Ascending aorta (tissue), 2 donors: ENCODE measurements at regions not wholly inside any gene's neighbourhood (a gene's known extent, or its start where the extent isn't known, plus 50 kb on each side); places are given as distances from the start of the nearest gene placed in this dataset.
"Not testable (repeated sequence)": the region's sequence is repeated elsewhere in the genome, so short reads cannot be mapped to it uniquely, and the experiment has no call there.

Experiments
- DNase-seq, 2 donors: peaks; one replicate each; pipeline ENCODE4 v3.0.0-alpha.2; 2019; ENCODE audit warnings: low spot score in 2 of 2
- H3K27ac ChIP-seq, 2 donors: fragments of 200-600 bp; sonication (generic); one replicate each; pipeline ENCODE4 v1.5.1; 2016 to 2017; ENCODE audit warnings: mild to moderate bottlenecking in 1 of 2
- H3K27me3 ChIP-seq: fragments of 200-600 bp; sonication (generic); one replicate; pipeline ENCODE4 v1.5.1; 2017
- H3K36me3 ChIP-seq, 2 donors: fragments of 200-600 bp; sonication (generic); one replicate each; pipeline ENCODE4 v1.5.1; 2016
- H3K4me1 ChIP-seq, 2 donors: fragments of 200-600 bp; sonication (generic); one replicate each; pipeline ENCODE4 v1.5.1; 2016 to 2017; ENCODE audit warnings: mild to moderate bottlenecking in 1 of 2
- H3K4me3 ChIP-seq, 2 donors: fragments of 200-600 bp; sonication (generic); one replicate each; pipeline ENCODE4 v1.5.1; 2016 to 2017; ENCODE audit warnings: mild to moderate bottlenecking in 1 of 2
- H3K9me3 ChIP-seq, 2 donors: fragments of 200-600 bp; sonication (generic); one replicate each; pipeline ENCODE4 v1.5.1; 2016
- intact Hi-C: fragments of 100-400 bp; cut with DNase I; formaldehyde crosslinking; loops from one replicate; pipeline ENCODE4 v1.15.1; 2023
- TF ChIP-seq, protein P1 (sequence below), 3 experiments: fragments of 200-600 bp in 2 of 3; fragments of 450-650 bp in 1 of 3; sonication (generic) in 2 of 3; IDR thresholded peaks; one replicate each; pipeline ENCODE4 v1.5.1; 2016 to 2019; ENCODE audit warnings: antibody characterized with exemption in 3 of 3, mild to moderate bottlenecking in 1 of 3, moderate library complexity in 1 of 3

DNA sequence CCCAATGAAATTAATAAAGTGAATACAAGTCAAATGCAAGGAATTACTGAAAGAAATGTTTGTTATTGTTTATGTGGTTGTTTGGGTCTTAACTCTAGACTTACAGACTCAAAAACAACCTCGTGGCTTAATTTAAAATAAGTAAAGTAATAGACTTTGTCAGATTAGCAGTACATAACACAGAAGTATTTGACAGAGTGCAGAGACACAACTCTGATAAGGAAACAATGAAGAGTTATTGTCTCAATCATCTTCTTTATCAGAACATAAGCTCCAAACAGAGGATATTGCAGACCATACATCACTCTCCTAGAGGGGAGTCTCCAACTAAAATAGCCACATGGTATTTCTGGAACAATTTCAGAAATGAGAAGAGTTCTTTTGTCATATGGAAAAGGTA is 487.7 kb upstream of the HS3ST5 start:
- intact Hi-C loops, result no loop called here
- Histone ChIP-seq H3K4me3 (no peak overlapping the region), H3K9me3 (no peaks in the 10 kb centered on the region), H3K27ac (no peak overlapping the region), H3K36me3 (no peaks in the 10 kb centered on the region), H3K27me3 (no peaks in the 10 kb centered on the region), H3K4me1 (no peaks in the 10 kb centered on the region)
- DNase-seq, result no peak
- TF ChIP-seq, protein P1, sequence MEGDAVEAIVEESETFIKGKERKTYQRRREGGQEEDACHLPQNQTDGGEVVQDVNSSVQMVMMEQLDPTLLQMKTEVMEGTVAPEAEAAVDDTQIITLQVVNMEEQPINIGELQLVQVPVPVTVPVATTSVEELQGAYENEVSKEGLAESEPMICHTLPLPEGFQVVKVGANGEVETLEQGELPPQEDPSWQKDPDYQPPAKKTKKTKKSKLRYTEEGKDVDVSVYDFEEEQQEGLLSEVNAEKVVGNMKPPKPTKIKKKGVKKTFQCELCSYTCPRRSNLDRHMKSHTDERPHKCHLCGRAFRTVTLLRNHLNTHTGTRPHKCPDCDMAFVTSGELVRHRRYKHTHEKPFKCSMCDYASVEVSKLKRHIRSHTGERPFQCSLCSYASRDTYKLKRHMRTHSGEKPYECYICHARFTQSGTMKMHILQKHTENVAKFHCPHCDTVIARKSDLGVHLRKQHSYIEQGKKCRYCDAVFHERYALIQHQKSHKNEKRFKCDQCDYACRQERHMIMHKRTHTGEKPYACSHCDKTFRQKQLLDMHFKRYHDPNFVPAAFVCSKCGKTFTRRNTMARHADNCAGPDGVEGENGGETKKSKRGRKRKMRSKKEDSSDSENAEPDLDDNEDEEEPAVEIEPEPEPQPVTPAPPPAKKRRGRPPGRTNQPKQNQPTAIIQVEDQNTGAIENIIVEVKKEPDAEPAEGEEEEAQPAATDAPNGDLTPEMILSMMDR (IDR thresholded peaks at IDR 0.05), result no peak

DNA sequence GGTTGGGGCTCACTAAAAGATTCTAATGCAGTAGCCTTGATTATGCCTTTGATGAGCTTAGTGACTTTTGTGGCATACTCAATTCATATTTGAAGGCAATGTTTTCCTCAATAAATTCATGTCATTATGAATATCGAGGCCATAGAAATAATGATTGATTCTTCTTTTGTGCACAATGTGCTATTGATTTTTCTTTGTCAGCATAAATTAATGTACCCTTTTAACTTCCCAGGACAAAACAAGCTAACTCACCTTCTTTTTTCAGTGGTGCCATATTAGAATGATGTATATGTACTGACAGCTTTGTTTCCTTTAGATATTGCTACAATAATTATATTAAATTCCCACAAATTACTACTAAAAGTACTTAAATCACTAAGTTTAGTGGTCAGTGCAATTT is 484.3 kb upstream of the HS3ST5 start:
- TF ChIP-seq, protein P1 (IDR thresholded peaks at IDR 0.05), result no peak
- Histone ChIP-seq H3K4me1 (no peaks in the 10 kb centered on the region), H3K9me3 (no peaks in the 10 kb centered on the region), H3K27me3 (no peaks in the 10 kb centered on the region), H3K4me3 (no peak overlapping the region), H3K36me3 (no peaks in the 10 kb centered on the region), H3K27ac (no peak overlapping the region)
- intact Hi-C loops, result no loop called here
- no peak for DNase-seq

DNA sequence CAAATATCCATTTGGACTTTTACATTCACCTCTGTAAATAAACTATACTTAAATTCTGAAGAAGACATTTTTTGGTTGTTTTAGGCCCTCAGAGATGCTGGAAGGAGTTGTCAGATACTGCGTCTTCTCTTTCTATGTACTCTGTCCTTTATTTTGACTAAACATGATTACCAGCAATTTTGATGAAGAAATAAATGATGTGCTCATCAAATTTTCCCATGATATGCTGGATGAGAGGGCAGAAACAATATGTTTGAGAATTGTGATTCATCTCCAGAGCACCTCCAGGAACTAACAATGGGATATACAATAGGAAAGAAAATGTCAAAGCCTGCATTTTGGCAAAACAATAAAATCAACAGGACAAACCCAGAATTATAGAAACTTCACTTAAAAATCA is 481.6 kb upstream of the HS3ST5 start:
- intact Hi-C loops, result no loop called here
- Histone ChIP-seq H3K36me3 (no peaks in the 10 kb centered on the region), H3K27ac (no peak overlapping the region), H3K4me3 (no peak overlapping the region), H3K27me3 (no peaks in the 10 kb centered on the region), H3K9me3 (no peaks in the 10 kb centered on the region), H3K4me1 (no peaks in the 10 kb centered on the region)
- no peak for DNase-seq
- TF ChIP-seq, protein P1 (IDR thresholded peaks at IDR 0.05), result no peak

DNA sequence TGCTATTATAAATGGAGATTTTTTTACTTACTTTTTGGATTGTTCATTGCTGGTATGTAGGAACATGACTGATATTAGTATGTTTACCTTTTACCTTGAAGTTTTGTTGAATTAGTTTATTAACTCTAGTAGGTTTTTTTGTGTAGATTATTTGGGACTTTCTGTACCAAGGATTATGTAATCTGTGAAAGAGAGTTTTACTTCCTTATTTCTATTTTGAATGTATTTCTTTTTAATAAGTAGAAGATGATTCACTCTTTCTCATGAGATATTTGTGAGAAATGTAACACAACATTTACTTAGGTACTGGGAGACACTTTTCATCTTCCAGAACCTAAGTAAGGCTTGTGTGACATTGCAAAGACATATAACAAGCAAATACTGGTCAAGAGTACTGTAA is 473.9 kb upstream of the HS3ST5 start:
- Histone ChIP-seq H3K36me3 (no peaks in the 10 kb centered on the region), H3K9me3 (no peaks in the 10 kb centered on the region), H3K27me3 (no peaks in the 10 kb centered on the region), H3K4me3 (no peak overlapping the region), H3K27ac (no peak overlapping the region), H3K4me1 (no peaks in the 10 kb centered on the region)
- DNase-seq, result no peak
- TF ChIP-seq, protein P1 (IDR thresholded peaks at IDR 0.05), result no peak
- intact Hi-C loops, result no loop called here

DNA sequence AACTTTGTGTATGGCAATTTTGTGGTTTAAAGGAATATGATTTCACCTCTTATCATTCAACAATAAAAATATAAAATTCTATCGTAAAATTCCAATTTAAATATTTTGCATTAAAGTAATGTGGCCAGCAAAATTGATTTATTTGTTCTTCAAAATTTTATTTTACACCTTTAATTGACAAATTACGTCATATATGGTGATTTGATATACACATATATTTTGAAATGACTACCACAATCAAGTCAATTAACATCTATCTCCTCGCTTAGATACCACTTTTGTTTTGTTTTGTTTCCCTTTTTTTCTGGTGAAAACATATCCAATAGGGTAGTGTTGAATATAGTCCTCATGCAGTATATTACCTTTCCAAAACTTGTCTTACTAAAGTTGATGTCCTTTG is 467.6 kb upstream of the HS3ST5 start:
- H3K27me3 ChIP-seq, result no peaks in the 10 kb centered on the region
- H3K4me1 ChIP-seq, result no peaks in the 10 kb centered on the region
- intact Hi-C loops, result no loop called here
- H3K9me3 ChIP-seq, result no peaks in the 10 kb centered on the region
- no peak overlapping the region for H3K27ac ChIP-seq
- H3K36me3 ChIP-seq, result no peaks in the 10 kb centered on the region
- TF ChIP-seq, protein P1 (IDR thresholded peaks at IDR 0.05), result no peak
- no peak for DNase-seq
- H3K4me3 ChIP-seq, result no peak overlapping the region

DNA sequence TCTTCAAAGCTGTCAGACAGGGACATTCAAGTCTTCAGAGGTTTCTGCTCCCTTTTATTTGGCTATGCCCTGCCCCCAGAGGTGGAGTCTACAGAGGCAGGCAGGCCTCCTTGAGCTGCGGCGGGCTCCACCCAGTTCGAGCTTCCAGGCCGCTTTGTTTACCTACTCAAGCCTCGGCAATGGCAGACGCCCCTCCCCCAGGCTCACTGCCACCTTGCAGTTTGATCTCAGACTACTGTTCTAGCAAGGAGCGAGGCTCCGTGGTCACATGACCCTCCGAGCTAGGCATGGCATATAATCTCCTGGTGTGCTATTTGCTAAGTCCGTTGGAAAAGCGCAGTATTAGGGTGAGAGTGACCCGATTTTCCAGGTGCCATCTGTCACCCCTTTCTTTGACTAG is 462.6 kb upstream of the HS3ST5 start:
- DNase-seq, H3K27me3 ChIP-seq, H3K9me3 ChIP-seq, H3K36me3 ChIP-seq, H3K4me1 ChIP-seq, H3K4me3 ChIP-seq, H3K27ac ChIP-seq, intact Hi-C loops: not testable (repeated sequence)
